ENCODE measurements at regions not wholly inside any gene's neighbourhood (a gene's known extent, or its start where the extent isn't known, plus 50 kb on each side); places are given as distances from the start of the nearest gene placed in this dataset.
"Not testable (repeated sequence)": the region's sequence is repeated elsewhere in the genome, so short reads cannot be mapped to it uniquely, and the experiment has no call there.

- H3K36me3 ChIP-seq: no peaks in the 10 kb centered on the region
- intact Hi-C loops (cut with DNase I; ENCODE audit: low total_unique reads): no loop called here
- WGBS, 5 donors: 64 to 82% (median 78%) methylated on average over 1 of the region's 1 CpG
- no peaks in the 10 kb centered on the region for H3K4me1 ChIP-seq
- no peaks in the 10 kb centered on the region for H3K9me3 ChIP-seq
- no peak for TF ChIP-seq CTCF (IDR thresholded peaks at IDR 0.05 in 8 of 11, conservative IDR thresholded peaks at IDR 0.05 in 3 of 11)
- TF ChIP-seq POLR2A (IDR thresholded peaks at IDR 0.05): no peak
- no peak for TF ChIP-seq POLR2AphosphoS5 (IDR thresholded peaks at IDR 0.05)
- H3K27ac ChIP-seq: no peak overlapping the region
- H3K4me3 ChIP-seq: no peak overlapping the region
- DNase-seq: no peak
- H3K27me3 ChIP-seq (replicated peaks in 1 of 7): no peaks in the 10 kb centered on the region
Measured at GRCh38 chr5:82628364-82628910, 350.3 kb upstream of the RPS23 start.

- WGBS, 5 donors: 69 to 89% (median 84%) methylated on average over 4 of the region's 4 CpGs
- H3K27me3 ChIP-seq (replicated peaks in 1 of 7); H3K4me1 ChIP-seq; H3K9me3 ChIP-seq; DNase-seq; intact Hi-C loops (cut with DNase I; ENCODE audit: low total_unique reads); H3K27ac ChIP-seq; H3K36me3 ChIP-seq; H3K4me3 ChIP-seq: not testable (repeated sequence)
Measured at GRCh38 chr5:82626905-82627591, 348.9 kb upstream of the RPS23 start.

DNA sequence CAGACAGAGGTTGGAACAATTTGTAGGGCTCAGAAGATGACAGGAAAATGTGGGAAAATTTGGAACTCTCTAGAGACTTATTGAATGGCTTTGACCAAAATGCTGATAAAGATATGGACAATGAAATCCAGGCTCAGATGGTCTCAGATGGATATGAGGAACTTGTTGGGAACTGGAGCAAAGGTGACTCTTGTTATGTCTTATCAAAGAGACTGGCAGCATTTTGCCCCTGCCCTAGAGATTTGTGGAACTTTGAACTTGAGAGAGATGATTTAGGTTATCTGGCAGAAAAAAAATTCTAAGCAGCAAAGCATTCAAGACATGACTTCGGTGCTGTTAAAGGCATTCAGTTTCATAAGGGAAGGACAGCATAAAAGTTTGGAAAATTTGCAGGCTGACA, 347.9 kb upstream of the RPS23 start:
- H3K36me3 ChIP-seq; DNase-seq; H3K4me3 ChIP-seq; intact Hi-C loops (cut with DNase I; ENCODE audit: low total_unique reads); H3K9me3 ChIP-seq; H3K27ac ChIP-seq; H3K4me1 ChIP-seq; H3K27me3 ChIP-seq (replicated peaks in 1 of 7): not testable (repeated sequence)
- WGBS, 5 donors: 79 to 94% (median 86%) methylated on average over 1 of the region's 1 CpG

DNA sequence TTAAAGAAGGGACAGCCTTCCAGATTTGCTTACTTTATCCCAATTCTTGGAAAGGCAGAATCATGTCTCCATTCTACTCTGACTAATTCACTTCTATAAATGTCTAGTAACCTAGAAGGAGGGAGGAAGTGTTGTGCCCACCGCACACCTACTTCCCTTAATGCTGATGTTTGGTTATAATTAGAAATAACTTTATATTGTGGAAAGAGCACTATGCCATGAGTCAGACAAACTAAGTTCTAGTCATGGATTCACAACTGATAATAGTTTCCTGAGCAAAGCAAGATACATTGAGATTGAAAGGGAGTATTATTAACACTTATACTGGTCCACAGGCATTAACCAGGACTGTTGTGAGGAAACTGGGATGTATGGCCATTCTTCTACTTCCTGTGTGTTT, 345.9 kb upstream of the RPS23 start:
- no peaks in the 10 kb centered on the region for H3K36me3 ChIP-seq
- no peak overlapping the region for H3K4me3 ChIP-seq
- H3K27me3 ChIP-seq (replicated peaks in 1 of 7): no peaks in the 10 kb centered on the region
- peaks cover 0 to 3% (median 0%) of the 10 kb centered on the region in 8 donors for H3K9me3 ChIP-seq
- intact Hi-C loops (cut with DNase I; ENCODE audit: low total_unique reads): no loop called here
- 45 to 65% (median 48%) methylated on average over 1 of the region's 1 CpG for WGBS, 5 donors
- H3K27ac ChIP-seq: no peak overlapping the region
- TF ChIP-seq CTCF (IDR thresholded peaks at IDR 0.05 in 8 of 11, conservative IDR thresholded peaks at IDR 0.05 in 3 of 11) (no peak), POLR2AphosphoS5 (IDR thresholded peaks at IDR 0.05) (no peak), POLR2A (IDR thresholded peaks at IDR 0.05) (no peak)
- no peaks in the 10 kb centered on the region for H3K4me1 ChIP-seq
- no peak for DNase-seq

DNA sequence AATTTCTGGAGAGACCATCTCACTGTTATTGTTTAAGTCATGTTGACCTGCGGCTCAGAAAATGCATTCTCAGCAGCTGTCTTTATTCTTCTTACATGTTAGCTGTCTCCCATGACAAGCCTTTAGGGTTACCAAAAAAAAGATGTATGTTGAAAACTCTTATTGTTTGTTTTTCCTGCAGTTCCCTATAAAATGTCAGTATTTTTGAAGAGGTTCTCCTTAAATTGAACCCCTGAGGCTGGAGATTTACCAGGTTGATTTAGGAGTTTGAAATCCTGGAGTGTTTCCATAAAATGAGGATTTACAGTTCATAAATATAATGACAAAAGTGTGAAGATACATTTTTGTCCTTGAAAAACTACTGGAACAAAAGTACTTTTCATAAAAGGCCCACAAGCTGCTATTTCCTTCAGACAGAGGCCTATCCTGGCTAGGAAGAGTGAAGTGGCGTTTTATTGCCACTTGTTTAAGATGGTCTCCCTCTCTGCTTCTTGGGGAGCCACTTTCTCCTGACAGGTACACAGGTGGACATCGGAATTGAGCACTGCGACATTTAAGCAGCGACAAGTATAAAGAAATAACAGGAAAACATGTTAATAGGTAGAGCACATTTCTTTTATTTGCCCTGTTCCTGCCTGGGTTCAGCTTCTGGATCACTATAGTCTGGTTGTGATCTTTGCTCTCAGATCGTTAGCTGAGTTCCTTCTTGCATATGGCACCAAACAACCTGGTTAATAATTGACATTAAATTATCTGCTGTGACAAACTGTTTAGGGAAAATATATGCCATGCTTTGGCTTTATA, 344.8 kb upstream of the RPS23 start:
- H3K9me3 ChIP-seq: peaks cover 0 to 6% (median 0%) of the 10 kb centered on the region in 8 donors
- no peaks in the 10 kb centered on the region for H3K27me3 ChIP-seq (replicated peaks in 1 of 7)
- no peak overlapping the region for H3K4me3 ChIP-seq
- no peak for DNase-seq
- H3K36me3 ChIP-seq: no peaks in the 10 kb centered on the region
- H3K27ac ChIP-seq: no peak overlapping the region
- intact Hi-C loops (cut with DNase I; ENCODE audit: low total_unique reads): no loop called here
- 82 to 91% (median 85%) methylated on average over 6 of the region's 6 CpGs for WGBS, 5 donors
- no peaks in the 10 kb centered on the region for H3K4me1 ChIP-seq
- TF ChIP-seq POLR2AphosphoS5 (IDR thresholded peaks at IDR 0.05): no peak
- no peak for TF ChIP-seq CTCF (IDR thresholded peaks at IDR 0.05 in 8 of 11, conservative IDR thresholded peaks at IDR 0.05 in 3 of 11)
- no peak for TF ChIP-seq POLR2A (IDR thresholded peaks at IDR 0.05)
